Breast epithelium (tissue), 3 donors: ENCODE measurements at regions not wholly inside any gene's neighbourhood (a gene's known extent, or its start where the extent isn't known, plus 50 kb on each side); places are given as distances from the start of the nearest gene placed in this dataset.

Experiments used
- POLR2A ChIP-seq: fragments of 450-650 bp; IDR thresholded peaks from one replicate; pipeline ENCODE4 v1.6.1; 2016; ENCODE audit warnings: antibody characterized with exemption, mild to moderate bottlenecking, moderate library complexity
- TF ChIP-seq, protein P1 (sequence below), 3 donors: fragments of 450-650 bp; IDR thresholded peaks; one replicate each; pipeline ENCODE4 v1.5.1; 2016 to 2017; ENCODE audit warnings: antibody characterized with exemption in 3 of 3, mild to moderate bottlenecking in 3 of 3, moderate library complexity in 3 of 3

DNA sequence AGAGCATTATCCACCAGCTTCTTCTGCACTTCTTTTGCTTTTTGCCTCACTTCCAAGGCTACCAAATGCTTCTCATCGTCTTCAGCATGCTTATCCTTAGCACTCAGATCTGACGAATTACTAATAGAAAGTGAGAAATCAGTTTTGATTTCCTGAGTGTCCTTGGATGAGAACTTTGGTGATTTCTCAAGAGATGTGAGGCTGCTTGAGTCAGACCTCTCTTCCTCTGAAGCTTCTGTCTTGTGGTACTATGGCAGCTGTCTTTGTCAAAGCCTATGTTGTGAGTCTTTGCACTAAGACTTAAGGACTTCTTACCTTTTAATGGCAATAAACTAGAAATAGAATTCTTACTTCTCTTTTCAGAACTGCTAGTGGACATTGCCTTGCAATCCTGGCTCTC lies 169.9 kb downstream of the CPE start:
- TF ChIP-seq, protein P1, sequence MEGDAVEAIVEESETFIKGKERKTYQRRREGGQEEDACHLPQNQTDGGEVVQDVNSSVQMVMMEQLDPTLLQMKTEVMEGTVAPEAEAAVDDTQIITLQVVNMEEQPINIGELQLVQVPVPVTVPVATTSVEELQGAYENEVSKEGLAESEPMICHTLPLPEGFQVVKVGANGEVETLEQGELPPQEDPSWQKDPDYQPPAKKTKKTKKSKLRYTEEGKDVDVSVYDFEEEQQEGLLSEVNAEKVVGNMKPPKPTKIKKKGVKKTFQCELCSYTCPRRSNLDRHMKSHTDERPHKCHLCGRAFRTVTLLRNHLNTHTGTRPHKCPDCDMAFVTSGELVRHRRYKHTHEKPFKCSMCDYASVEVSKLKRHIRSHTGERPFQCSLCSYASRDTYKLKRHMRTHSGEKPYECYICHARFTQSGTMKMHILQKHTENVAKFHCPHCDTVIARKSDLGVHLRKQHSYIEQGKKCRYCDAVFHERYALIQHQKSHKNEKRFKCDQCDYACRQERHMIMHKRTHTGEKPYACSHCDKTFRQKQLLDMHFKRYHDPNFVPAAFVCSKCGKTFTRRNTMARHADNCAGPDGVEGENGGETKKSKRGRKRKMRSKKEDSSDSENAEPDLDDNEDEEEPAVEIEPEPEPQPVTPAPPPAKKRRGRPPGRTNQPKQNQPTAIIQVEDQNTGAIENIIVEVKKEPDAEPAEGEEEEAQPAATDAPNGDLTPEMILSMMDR (IDR thresholded peaks at IDR 0.05) = no peak
- TF ChIP-seq POLR2A = no peak
